GM13976 (cell line): ENCODE measurements at regions not wholly inside any gene's neighbourhood (a gene's known extent, or its start where the extent isn't known, plus 50 kb on each side); places are given as distances from the start of the nearest gene placed in this dataset.

ENCODE experiments used
- DNase-seq: peaks from one replicate; pipeline ENCODE4 v3.0.0; 2012; ENCODE audit warnings: low spot score
- CTCF ChIP-seq: IDR thresholded peaks from 2 replicates; pipeline ENCODE4 v1.5.1; 2012; ENCODE audit warnings: borderline replicate concordance, mild to moderate bottlenecking; ENCODE audit not compliant: insufficient read depth; ENCODE audit errors: extremely low read depth, missing control alignments, control extremely low read depth
- in situ Hi-C: fragments of 300-500 bp; cut with MboI; formaldehyde crosslinking; loops from one replicate; pipeline ENCODE4 v1.12.0; 2022; ENCODE audit warnings: low sequenced_read_pairs, mixed read lengths, inconsistent platforms; ENCODE audit not compliant: unreplicated experiment

GRCh38 chr3:62997369-62997768 is 122.2 kb upstream of the CADPS start:
- in situ Hi-C loops = no loop called here
- no peak for TF ChIP-seq CTCF

GRCh38 chr3:62999158-62999557 is 123.9 kb upstream of the CADPS start:
- in situ Hi-C loops = no loop called here
- DNase-seq = no peak
- no peak for TF ChIP-seq CTCF

More at GRCh38 chr3:62997369-62997768, 122.2 kb upstream of the CADPS start:
- no peak for DNase-seq

GRCh38 chr3:62999791-63000190 is 124.6 kb upstream of the CADPS start:
- TF ChIP-seq CTCF = no peak
- in situ Hi-C loops = no loop called here
- DNase-seq = no peak

- no peak for DNase-seq
- in situ Hi-C loops = no loop called here
- no peak for TF ChIP-seq CTCF
Observed at GRCh38 chr3:63004448-63004847, 129.2 kb upstream of the CADPS start.

- in situ Hi-C loops = no loop called here
- DNase-seq = no peak
- no peak for TF ChIP-seq CTCF
Observed at GRCh38 chr3:63015614-63016309, 140.5 kb upstream of the CADPS start.

GRCh38 chr3:63022114-63022513 is 146.9 kb upstream of the CADPS start:
- TF ChIP-seq CTCF = no peak
- no peak for DNase-seq
- in situ Hi-C loops = no loop called here

- in situ Hi-C loops = no loop called here
- TF ChIP-seq CTCF = no peak
- no peak for DNase-seq
Observed at GRCh38 chr3:63026722-63027121, 151.5 kb upstream of the CADPS start.
